Colon (tissue), 2 donors: ENCODE measurements at regions not wholly inside any gene's neighbourhood (a gene's known extent, or its start where the extent isn't known, plus 50 kb on each side); places are given as distances from the start of the nearest gene placed in this dataset.

Experiments
- FAIRE-seq: peaks from 2 replicates; lab custom pipeline; 2012; peaks lifted over from hg19 to GRCh38; lab: Jason Lieb, UNC
- donor health status: control.
- donor health status: control.

GRCh38 chr14:84208451-84208850 lies 1321.5 kb upstream of the FLRT2 start:
- FAIRE-seq: no peak

- FAIRE-seq: no peak
Measured at GRCh38 chr14:84209031-84209430, 1320.9 kb upstream of the FLRT2 start.

GRCh38 chr14:84217066-84217465 lies 1312.9 kb upstream of the FLRT2 start:
- FAIRE-seq: no peak

GRCh38 chr14:84225268-84225667 lies 1304.7 kb upstream of the FLRT2 start:
- FAIRE-seq: no peak

GRCh38 chr14:84228702-84229101 lies 1301.2 kb upstream of the FLRT2 start:
- FAIRE-seq: no peak

- FAIRE-seq: no peak
Measured at GRCh38 chr14:84234281-84234680, 1295.7 kb upstream of the FLRT2 start.

- FAIRE-seq: no peak
Measured at GRCh38 chr14:84236290-84236689, 1293.7 kb upstream of the FLRT2 start.

GRCh38 chr14:84237881-84238280 lies 1292.1 kb upstream of the FLRT2 start:
- no peak for FAIRE-seq

GRCh38 chr14:84247693-84248092 lies 1282.3 kb upstream of the FLRT2 start:
- no peak for FAIRE-seq

GRCh38 chr14:84250893-84251292 lies 1279.1 kb upstream of the FLRT2 start:
- no peak for FAIRE-seq

GRCh38 chr14:84251411-84252115 lies 1278.4 kb upstream of the FLRT2 start:
- FAIRE-seq: no peak

- FAIRE-seq: no peak
Measured at GRCh38 chr14:84252706-84253105, 1277.2 kb upstream of the FLRT2 start.

GRCh38 chr14:84253326-84253725 lies 1276.6 kb upstream of the FLRT2 start:
- FAIRE-seq: no peak

GRCh38 chr14:84254290-84254689 lies 1275.7 kb upstream of the FLRT2 start:
- no peak for FAIRE-seq

- no peak for FAIRE-seq
Measured at GRCh38 chr14:84262932-84263331, 1267.0 kb upstream of the FLRT2 start.

GRCh38 chr14:84272290-84272721 lies 1257.6 kb upstream of the FLRT2 start:
- FAIRE-seq: no peak

- FAIRE-seq: no peak
Measured at GRCh38 chr14:84273181-84273580, 1256.8 kb upstream of the FLRT2 start.

- FAIRE-seq: no peak
Measured at GRCh38 chr14:84282618-84283017, 1247.3 kb upstream of the FLRT2 start.

- no peak for FAIRE-seq
Measured at GRCh38 chr14:84288781-84289180, 1241.2 kb upstream of the FLRT2 start.

- FAIRE-seq: no peak
Measured at GRCh38 chr14:84298663-84299195, 1231.2 kb upstream of the FLRT2 start.

- FAIRE-seq: no peak
Measured at GRCh38 chr14:84303140-84303539, 1226.8 kb upstream of the FLRT2 start.

- no peak for FAIRE-seq
Measured at GRCh38 chr14:84312551-84312950, 1217.4 kb upstream of the FLRT2 start.

- no peak for FAIRE-seq
Measured at GRCh38 chr14:84323450-84323849, 1206.5 kb upstream of the FLRT2 start.

GRCh38 chr14:84323978-84324377 lies 1206.0 kb upstream of the FLRT2 start:
- no peak for FAIRE-seq
